Keratinocyte (primary cell): ENCODE measurements at regions not wholly inside any gene's neighbourhood (a gene's known extent, or its start where the extent isn't known, plus 50 kb on each side); places are given as distances from the start of the nearest gene placed in this dataset.

ENCODE experiments used
- DNase-seq: peaks from one replicate; pipeline ENCODE4 v3.0.0-alpha.2; 2011; ENCODE audit warnings: low read depth, missing footprints, low spot score
- FAIRE-seq: peaks from 2 replicates; lab custom pipeline; 2011; peaks lifted over from hg19 to GRCh38; lab: Jason Lieb, UNC
- H2AFZ ChIP-seq: 2 replicates; pipeline ENCODE4 v1.6.0; 2012; ENCODE audit warnings: low read length, control low read depth, inconsistent platforms; ENCODE audit not compliant: control insufficient read depth
- H3K27ac ChIP-seq: 2 replicates; pipeline ENCODE4 v1.5.1; 2011; ENCODE audit warnings: low read length; ENCODE audit not compliant: control insufficient read depth, insufficient read depth
- H3K27me3 ChIP-seq: 3 replicates; pipeline ENCODE4 v1.6.0; 2011; ENCODE audit warnings: low read length; ENCODE audit not compliant: control insufficient read depth, insufficient read depth; ENCODE audit errors: extremely low read depth
- H3K36me3 ChIP-seq, 2 experiments: 2 replicates in 1 of 2; 3 replicates in 1 of 2; pipeline ENCODE4 v1.5.1; 2011; ENCODE audit warnings: low read length in 2 of 2, mild to moderate bottlenecking in 1 of 2; ENCODE audit not compliant: control insufficient read depth in 2 of 2, insufficient read depth in 2 of 2; ENCODE audit errors: extremely low read depth in 1 of 2
- H3K4me1 ChIP-seq: 3 replicates; pipeline ENCODE4 v1.5.1; 2011; ENCODE audit warnings: low read length; ENCODE audit not compliant: control insufficient read depth, insufficient read depth; ENCODE audit errors: extremely low read depth
- H3K4me2 ChIP-seq: 3 replicates; pipeline ENCODE4 v1.6.0; 2011; ENCODE audit warnings: low read depth, low read length; ENCODE audit not compliant: control insufficient read depth, insufficient read depth; ENCODE audit errors: extremely low read depth
- H3K4me3 ChIP-seq, 3 experiments: fragments of 200-600 bp in 1 of 3; sonication (generic) in 1 of 3; 2 replicates in 2 of 3; 3 replicates in 1 of 3; pipeline ENCODE4 v1.5.1; 2011 to 2016; ENCODE audit warnings: low read length in 3 of 3, mild to moderate bottlenecking in 3 of 3, control low read depth in 2 of 3, inconsistent platforms in 1 of 3, low read depth in 1 of 3, mixed read lengths in 1 of 3, mixed run types in 1 of 3, moderate library complexity in 1 of 3; ENCODE audit not compliant: control insufficient read depth in 2 of 3, insufficient read depth in 2 of 3; ENCODE audit errors: extremely low read depth in 1 of 3
- H3K79me2 ChIP-seq: 2 replicates; pipeline ENCODE4 v1.6.0; 2012; ENCODE audit warnings: low read length; ENCODE audit not compliant: control insufficient read depth, insufficient read depth
- H3K9ac ChIP-seq: 3 replicates; pipeline ENCODE4 v1.6.0; 2011; ENCODE audit warnings: low read length; ENCODE audit not compliant: control insufficient read depth, insufficient read depth; ENCODE audit errors: extremely low read depth
- H3K9me1 ChIP-seq: 3 replicates; pipeline ENCODE4 v1.6.0; 2011; ENCODE audit warnings: low read length; ENCODE audit not compliant: control insufficient read depth, insufficient read depth; ENCODE audit errors: extremely low read depth
- H3K9me3 ChIP-seq: 2 replicates; pipeline ENCODE4 v1.5.1; 2012; ENCODE audit warnings: low read depth, low read length; ENCODE audit not compliant: control insufficient read depth
- H4K20me1 ChIP-seq: 3 replicates; pipeline ENCODE4 v1.6.0; 2011; ENCODE audit warnings: low read length; ENCODE audit not compliant: control insufficient read depth, insufficient read depth; ENCODE audit errors: extremely low read depth
- CTCF ChIP-seq, 3 experiments: IDR thresholded peaks in 1 of 3; conservative IDR thresholded peaks in 1 of 3; optimal IDR thresholded peaks in 1 of 3; 2 replicates in 2 of 3; 3 replicates in 1 of 3; pipeline versions ENCODE3 to v1.5.1; 2011; ENCODE audit warnings: low read length in 3 of 3, mild to moderate bottlenecking in 3 of 3, moderate library complexity in 2 of 3, control low read depth in 1 of 3, inconsistent platforms in 1 of 3; ENCODE audit not compliant: insufficient read depth in 2 of 3; ENCODE audit errors: extremely low read depth in 1 of 3
- EZH2 ChIP-seq: IDR thresholded peaks from one replicate; pipeline ENCODE4 v1.6.1; 2012; ENCODE audit warnings: inconsistent platforms, mild to moderate bottlenecking, low read length, moderate library complexity
- dilution Hi-C: fragments of 300-500 bp; cut with MboI; formaldehyde crosslinking; loops from one replicate; pipeline ENCODE4 v1.7.0; 2020; ENCODE audit warnings: low sequenced_read_pairs; ENCODE audit not compliant: extremely low pct_ligation_motif_present

DNA sequence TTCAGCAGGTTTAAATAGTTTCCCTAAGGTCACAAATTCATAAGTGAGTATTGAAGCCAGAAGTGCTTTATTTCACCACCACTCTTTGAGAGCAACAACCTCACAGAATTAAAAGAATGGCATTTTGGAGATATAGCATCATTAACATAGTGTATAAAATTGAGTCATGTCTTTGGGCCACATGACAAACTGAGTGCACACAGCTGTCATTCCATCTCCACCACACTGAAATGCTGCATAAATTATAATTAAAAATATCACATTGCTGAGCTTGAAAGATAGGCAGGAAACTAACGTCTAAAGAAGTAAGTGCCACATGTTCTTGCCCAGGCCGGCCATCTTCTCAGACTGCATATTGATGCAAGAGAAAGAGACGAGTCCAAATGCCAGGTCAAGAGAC, 897.9 kb upstream of the CNTNAP5 start:
- dilution Hi-C loops: no loop called here
- DNase-seq (no peak), FAIRE-seq (no peak)
- Histone ChIP-seq H3K27ac (no peak overlapping the region), H3K9me3 (no peaks in the 10 kb centered on the region), H3K79me2 (no peaks in the 10 kb centered on the region), H2AFZ (no peak overlapping the region), H4K20me1 (no peaks in the 10 kb centered on the region), H3K4me1 (no peaks in the 10 kb centered on the region), H3K9ac (no peak overlapping the region), H3K27me3 (no peaks in the 10 kb centered on the region), H3K36me3 (no peaks in the 10 kb centered on the region), H3K9me1 (no peaks in the 10 kb centered on the region), H3K4me3 (no peak overlapping the region), H3K4me2 (no peak overlapping the region)
- TF ChIP-seq EZH2: no peak
- TF ChIP-seq CTCF (optimal IDR thresholded peaks at IDR 0.05 in 1 of 3, IDR thresholded peaks at IDR 0.05 in 1 of 3, conservative IDR thresholded peaks at IDR 0.05 in 1 of 3; ENCODE audit: extremely low read depth in 1 of 3, insufficient read depth in 2 of 3, low read length in 3 of 3): no peak

- no peaks in the 10 kb centered on the region for H3K9me3 ChIP-seq
- H3K4me1 ChIP-seq: no peaks in the 10 kb centered on the region
- no peak overlapping the region for H2AFZ ChIP-seq
- FAIRE-seq (no peak), DNase-seq (no peak)
- H3K27ac ChIP-seq: no peak overlapping the region
- H3K4me3 ChIP-seq: no peak overlapping the region
- no peak overlapping the region for H3K9ac ChIP-seq
- no peaks in the 10 kb centered on the region for H3K27me3 ChIP-seq
- dilution Hi-C loops: no loop called here
- no peak for TF ChIP-seq CTCF (optimal IDR thresholded peaks at IDR 0.05 in 1 of 3, IDR thresholded peaks at IDR 0.05 in 1 of 3, conservative IDR thresholded peaks at IDR 0.05 in 1 of 3; ENCODE audit: extremely low read depth in 1 of 3, insufficient read depth in 2 of 3, low read length in 3 of 3)
- TF ChIP-seq EZH2: no peak
- H3K4me2 ChIP-seq: no peak overlapping the region
- no peaks in the 10 kb centered on the region for H3K79me2 ChIP-seq
- H4K20me1 ChIP-seq: no peaks in the 10 kb centered on the region
- no peaks in the 10 kb centered on the region for H3K9me1 ChIP-seq
- H3K36me3 ChIP-seq: no peaks in the 10 kb centered on the region
Observed at GRCh38 chr2:123128951-123129350, 896.1 kb upstream of the CNTNAP5 start.
